ENCODE measurements at regions not wholly inside any gene's neighbourhood (a gene's known extent, or its start where the extent isn't known, plus 50 kb on each side); places are given as distances from the start of the nearest gene placed in this dataset.

DNA sequence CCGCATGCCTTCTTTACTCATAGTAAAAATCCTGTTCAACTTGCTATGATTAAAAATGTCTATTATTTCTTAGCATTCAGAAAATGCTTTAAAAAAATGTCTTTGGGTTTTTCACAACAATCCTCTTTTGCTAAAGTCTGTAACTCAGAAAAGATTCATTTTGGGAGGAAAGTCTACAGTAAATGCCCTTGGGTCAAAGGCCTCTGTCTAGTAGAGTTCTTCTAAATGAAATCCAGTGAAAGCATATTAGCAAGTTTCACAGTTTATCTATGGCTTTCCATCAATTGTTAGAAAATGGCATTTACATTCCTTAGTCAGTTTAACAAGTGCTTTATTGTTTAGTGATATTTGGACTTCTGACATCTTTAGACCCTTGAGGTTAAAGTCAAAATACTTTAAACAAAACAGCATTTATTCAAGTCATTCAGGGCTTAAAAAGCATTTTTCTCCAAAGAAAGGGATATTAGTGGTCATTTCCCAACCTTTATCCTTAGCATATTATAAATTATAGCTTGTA is 137.1 kb upstream of the TARS1 start:
- TF ChIP-seq, protein P1, sequence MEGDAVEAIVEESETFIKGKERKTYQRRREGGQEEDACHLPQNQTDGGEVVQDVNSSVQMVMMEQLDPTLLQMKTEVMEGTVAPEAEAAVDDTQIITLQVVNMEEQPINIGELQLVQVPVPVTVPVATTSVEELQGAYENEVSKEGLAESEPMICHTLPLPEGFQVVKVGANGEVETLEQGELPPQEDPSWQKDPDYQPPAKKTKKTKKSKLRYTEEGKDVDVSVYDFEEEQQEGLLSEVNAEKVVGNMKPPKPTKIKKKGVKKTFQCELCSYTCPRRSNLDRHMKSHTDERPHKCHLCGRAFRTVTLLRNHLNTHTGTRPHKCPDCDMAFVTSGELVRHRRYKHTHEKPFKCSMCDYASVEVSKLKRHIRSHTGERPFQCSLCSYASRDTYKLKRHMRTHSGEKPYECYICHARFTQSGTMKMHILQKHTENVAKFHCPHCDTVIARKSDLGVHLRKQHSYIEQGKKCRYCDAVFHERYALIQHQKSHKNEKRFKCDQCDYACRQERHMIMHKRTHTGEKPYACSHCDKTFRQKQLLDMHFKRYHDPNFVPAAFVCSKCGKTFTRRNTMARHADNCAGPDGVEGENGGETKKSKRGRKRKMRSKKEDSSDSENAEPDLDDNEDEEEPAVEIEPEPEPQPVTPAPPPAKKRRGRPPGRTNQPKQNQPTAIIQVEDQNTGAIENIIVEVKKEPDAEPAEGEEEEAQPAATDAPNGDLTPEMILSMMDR (IDR thresholded peaks at IDR 0.05), result no peak
- TF ChIP-seq POLR2A (IDR thresholded peaks at IDR 0.05), result no peak
- no peak overlapping the region for H3K4me3 ChIP-seq (ENCODE audit: low read depth, poor library complexity, severe bottlenecking)
- intact Hi-C loops (cut with DNase I; ENCODE audit: low total_unique reads), result no loop called here
- 88 to 89% methylated on average over 1 of the region's 1 CpG for WGBS, 2 donors
- DNase-seq (ENCODE audit: low spot score in 2 of 2), result no peak

- TF ChIP-seq POLR2A (IDR thresholded peaks at IDR 0.05), result no peak
- TF ChIP-seq, protein P1 (IDR thresholded peaks at IDR 0.05), result no peak
- H3K4me3 ChIP-seq (ENCODE audit: low read depth, poor library complexity, severe bottlenecking), result no peak overlapping the region
- no peak for DNase-seq (ENCODE audit: low spot score in 2 of 2)
- intact Hi-C loops (cut with DNase I; ENCODE audit: low total_unique reads), result no loop called here
- WGBS, 2 donors, result 95 to 97% methylated on average over 1 of the region's 1 CpG
Observed at GRCh38 chr5:33304601-33305000, 136.2 kb upstream of the TARS1 start.

DNA sequence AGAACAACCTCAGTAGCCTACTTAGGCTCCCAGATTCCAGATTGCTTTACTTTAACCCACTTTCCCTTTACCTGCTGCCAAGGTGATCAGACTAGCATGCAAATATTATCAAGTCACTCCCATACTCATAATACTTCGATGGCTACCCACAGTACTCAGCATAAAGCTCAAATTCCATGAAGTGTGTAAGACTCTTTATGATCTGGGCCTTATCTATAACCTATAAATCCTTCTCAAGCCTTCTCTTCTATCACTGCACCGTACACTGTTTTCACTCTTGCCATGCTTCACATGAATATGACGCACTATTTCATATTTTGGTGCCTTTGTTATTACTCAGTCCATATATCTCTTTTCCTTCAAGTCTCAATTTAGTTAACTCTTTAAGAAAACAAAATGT is 135.2 kb upstream of the TARS1 start:
- no peak overlapping the region for H3K4me3 ChIP-seq (ENCODE audit: low read depth, poor library complexity, severe bottlenecking)
- intact Hi-C loops (cut with DNase I; ENCODE audit: low total_unique reads), result no loop called here
- no peak for DNase-seq (ENCODE audit: low spot score in 2 of 2)
- WGBS, 2 donors, result 97% methylated on average over 3 of the region's 3 CpGs
- TF ChIP-seq, protein P1 (IDR thresholded peaks at IDR 0.05), result no peak
- no peak for TF ChIP-seq POLR2A (IDR thresholded peaks at IDR 0.05)

- no peak overlapping the region for H3K4me3 ChIP-seq (ENCODE audit: low read depth, poor library complexity, severe bottlenecking)
- intact Hi-C loops (cut with DNase I; ENCODE audit: low total_unique reads), result no loop called here
- no peak for DNase-seq (ENCODE audit: low spot score in 2 of 2)
- TF ChIP-seq POLR2A (IDR thresholded peaks at IDR 0.05), result no peak
- TF ChIP-seq, protein P1 (IDR thresholded peaks at IDR 0.05), result no peak
Observed at GRCh38 chr5:33306758-33307157, 134.0 kb upstream of the TARS1 start.

DNA sequence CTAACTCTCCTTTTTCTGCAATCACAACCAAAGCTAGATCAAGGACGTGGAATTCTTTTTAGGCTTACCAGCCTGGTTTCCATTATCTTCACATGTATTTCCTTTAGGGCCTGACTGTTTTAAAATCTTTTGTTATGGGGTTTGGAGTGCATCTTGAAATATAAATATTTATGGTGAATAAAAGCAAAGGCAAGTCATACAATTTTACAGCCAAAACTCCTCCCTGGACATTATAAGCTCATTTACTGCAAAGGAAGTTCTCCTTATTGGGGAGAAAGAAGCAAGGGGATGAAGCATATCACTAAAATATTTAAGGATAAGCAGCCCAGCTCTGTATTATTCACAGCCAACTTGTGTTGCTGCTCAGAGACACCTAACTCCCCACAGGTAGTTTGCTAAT is 132.2 kb upstream of the TARS1 start:
- TF ChIP-seq, protein P1 (IDR thresholded peaks at IDR 0.05), result no peak
- TF ChIP-seq POLR2A (IDR thresholded peaks at IDR 0.05), result no peak
- H3K4me3 ChIP-seq (ENCODE audit: low read depth, poor library complexity, severe bottlenecking), result no peak overlapping the region
- 97 to 100% methylated on average over 1 of the region's 1 CpG for WGBS, 2 donors
- intact Hi-C loops (cut with DNase I; ENCODE audit: low total_unique reads), result no loop called here
- no peak for DNase-seq (ENCODE audit: low spot score in 2 of 2)

DNA sequence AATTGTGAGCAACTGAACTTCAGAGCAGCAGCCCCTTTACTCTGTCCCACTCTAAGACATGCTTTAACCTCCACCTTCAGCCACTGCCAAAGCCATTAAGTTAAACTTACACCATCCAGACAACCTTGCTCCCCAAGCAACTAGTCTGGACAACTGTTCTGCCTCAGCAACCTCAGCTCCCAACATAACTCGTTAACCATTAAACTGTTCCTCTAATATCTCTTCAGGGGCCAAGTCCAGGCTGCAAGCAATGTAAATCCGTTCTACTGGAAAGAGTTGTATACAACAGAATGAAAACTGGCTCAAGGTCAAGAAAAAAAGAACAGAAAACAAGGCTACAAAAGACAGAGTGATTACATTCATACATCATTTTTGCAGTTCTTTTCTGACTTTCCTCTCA is 131.7 kb upstream of the TARS1 start:
- intact Hi-C loops (cut with DNase I; ENCODE audit: low total_unique reads), result no loop called here
- TF ChIP-seq, protein P1 (IDR thresholded peaks at IDR 0.05), result no peak
- 43 to 49% methylated on average over 2 of the region's 2 CpGs for WGBS, 2 donors

More for the DNA sequence above, 131.7 kb upstream of the TARS1 start:
- DNase-seq (ENCODE audit: low spot score in 2 of 2), result no peak
- no peak overlapping the region for H3K4me3 ChIP-seq (ENCODE audit: low read depth, poor library complexity, severe bottlenecking)

All from lower leg skin (tissue), 4 donors.